Adipocyte (in vitro differentiated cells): ENCODE measurements at regions not wholly inside any gene's neighbourhood (a gene's known extent, or its start where the extent isn't known, plus 50 kb on each side); places are given as distances from the start of the nearest gene placed in this dataset.

Source experiments
- DNase-seq: peaks from one replicate; pipeline ENCODE4 v3.0.0-alpha.2; 2015; ENCODE audit warnings: low read depth
- H3K27me3 ChIP-seq: replicated peaks from 2 replicates; pipeline ENCODE4 v1.7.0; 2013; ENCODE audit warnings: mild to moderate bottlenecking, low read length, moderate library complexity; ENCODE audit not compliant: control insufficient read depth, insufficient read depth
- H3K36me3 ChIP-seq: 2 replicates; pipeline ENCODE4 v1.7.0; 2013; ENCODE audit warnings: low read length, mild to moderate bottlenecking, moderate library complexity; ENCODE audit not compliant: control insufficient read depth, insufficient read depth, severe bottlenecking
- H3K4me1 ChIP-seq: 2 replicates; pipeline ENCODE4 v1.7.0; 2013; ENCODE audit warnings: mild to moderate bottlenecking, low read length, moderate library complexity; ENCODE audit not compliant: control insufficient read depth, insufficient read depth
- H3K4me3 ChIP-seq: 2 replicates; pipeline ENCODE4 v1.7.0; 2013; ENCODE audit warnings: mild to moderate bottlenecking, low read length, moderate library complexity
- H3K9ac ChIP-seq: 2 replicates; pipeline ENCODE4 v1.7.0; 2013; ENCODE audit warnings: mild to moderate bottlenecking, low read length, moderate library complexity
- H3K9me3 ChIP-seq: 2 replicates; pipeline ENCODE4 v1.7.0; 2013; ENCODE audit warnings: mild to moderate bottlenecking, low read length, moderate library complexity; ENCODE audit not compliant: control insufficient read depth

DNA sequence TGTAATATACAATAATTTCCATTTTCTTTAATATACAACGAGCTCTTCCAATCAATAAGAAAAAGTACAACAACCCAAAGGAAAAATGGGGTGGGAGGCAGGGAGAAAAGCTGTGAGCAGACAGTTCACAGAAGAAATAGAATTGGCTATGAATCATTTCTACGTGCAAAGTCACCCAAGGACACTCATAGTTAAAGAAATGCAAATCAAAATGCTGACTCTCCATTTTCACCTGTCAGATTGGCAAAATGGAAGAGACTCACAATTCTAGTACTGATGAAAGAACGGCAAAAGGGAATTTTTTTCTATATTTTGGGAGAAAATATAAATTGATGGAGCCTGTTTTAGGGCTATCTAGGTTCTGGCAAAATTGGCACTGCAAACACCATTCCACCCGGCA lies 116.3 kb upstream of the MEF2A start:
- Histone ChIP-seq H3K4me1 (peaks cover 7% of the 10 kb centered on the region), H3K36me3 (no peaks in the 10 kb centered on the region), H3K9ac (no peak overlapping the region), H3K9me3 (no peaks in the 10 kb centered on the region), H3K4me3 (no peak overlapping the region), H3K27me3 (no peaks in the 10 kb centered on the region)
- DNase-seq, result no peak

DNA sequence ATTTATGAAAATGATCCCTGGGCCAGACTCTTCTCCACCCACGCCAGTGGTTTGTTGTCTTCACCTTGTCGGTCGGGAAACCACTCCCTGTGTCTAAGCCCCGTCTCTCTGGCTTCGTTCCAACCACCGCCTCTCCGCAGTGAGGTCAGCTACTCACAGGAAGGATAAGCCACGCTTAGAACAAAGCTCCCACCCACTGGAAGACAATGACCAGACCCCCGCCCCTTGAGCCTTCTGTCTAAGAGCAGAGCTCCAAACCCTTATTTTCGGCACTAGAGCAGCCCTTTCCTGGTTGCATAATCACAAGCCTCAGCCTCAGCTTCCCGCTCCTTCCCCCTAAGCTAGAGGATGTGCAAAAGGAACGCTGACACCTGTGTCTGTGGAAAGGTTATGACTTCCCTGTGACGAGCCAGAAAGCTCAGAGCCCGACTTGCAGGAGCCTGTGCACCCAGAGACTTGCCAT lies 114.9 kb upstream of the MEF2A start:
- no peaks in the 10 kb centered on the region for H3K36me3 ChIP-seq
- no peaks in the 10 kb centered on the region for H3K9me3 ChIP-seq
- no peak overlapping the region for H3K9ac ChIP-seq
- DNase-seq, result no peak
- no peaks in the 10 kb centered on the region for H3K27me3 ChIP-seq
- H3K4me3 ChIP-seq, result no peak overlapping the region
- peaks cover 15% of the 10 kb centered on the region for H3K4me1 ChIP-seq

DNA sequence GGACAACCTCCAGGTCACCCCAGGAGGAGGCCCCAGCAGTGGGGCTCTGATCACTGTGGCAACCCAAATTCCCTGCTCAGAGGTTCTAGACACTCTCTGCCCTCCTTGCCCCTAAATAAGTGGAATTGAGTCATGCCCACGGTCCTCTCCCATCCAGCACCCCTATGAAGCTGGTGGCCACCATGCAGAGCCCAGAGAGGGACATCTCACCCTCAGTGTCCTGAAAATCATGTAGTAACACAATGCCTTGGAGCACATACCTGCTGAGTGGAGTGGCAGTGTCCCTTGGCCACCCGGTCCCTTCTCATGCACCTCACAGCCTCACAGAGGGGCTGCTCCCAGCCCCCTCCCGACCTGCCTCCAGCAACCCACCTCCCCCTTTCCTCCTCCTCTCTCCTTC lies 114.3 kb upstream of the MEF2A start:
- H3K4me1 ChIP-seq, result peaks cover 15% of the 10 kb centered on the region
- H3K9me3 ChIP-seq, result no peaks in the 10 kb centered on the region
- H3K9ac ChIP-seq, result no peak overlapping the region
- no peak for DNase-seq
- H3K36me3 ChIP-seq, result no peaks in the 10 kb centered on the region
- no peaks in the 10 kb centered on the region for H3K27me3 ChIP-seq
- H3K4me3 ChIP-seq, result no peak overlapping the region

DNA sequence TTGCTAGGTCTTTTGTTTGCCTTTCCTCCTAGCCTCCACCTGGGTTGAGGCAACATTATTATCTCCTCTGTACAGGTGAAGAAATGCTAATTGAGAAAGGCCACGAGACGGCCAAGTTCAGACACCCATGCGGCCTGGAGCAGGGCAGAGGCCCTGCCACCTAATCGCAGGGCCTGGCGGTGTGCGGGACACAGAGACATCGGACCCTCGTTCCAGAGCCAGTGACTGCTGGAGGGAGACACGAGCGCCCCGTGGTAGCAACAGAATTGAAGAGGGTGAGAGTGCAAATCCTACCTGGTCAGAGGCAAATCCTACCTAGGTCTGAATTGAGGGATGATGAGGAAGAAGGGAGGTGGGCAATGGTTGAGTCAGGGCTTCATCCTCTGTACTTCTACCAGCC lies 113.8 kb upstream of the MEF2A start:
- Histone ChIP-seq H3K36me3 (no peaks in the 10 kb centered on the region), H3K4me3 (no peak overlapping the region), H3K27me3 (no peaks in the 10 kb centered on the region), H3K9me3 (no peaks in the 10 kb centered on the region), H3K9ac (no peak overlapping the region), H3K4me1 (peaks cover 15% of the 10 kb centered on the region)
- no peak for DNase-seq

DNA sequence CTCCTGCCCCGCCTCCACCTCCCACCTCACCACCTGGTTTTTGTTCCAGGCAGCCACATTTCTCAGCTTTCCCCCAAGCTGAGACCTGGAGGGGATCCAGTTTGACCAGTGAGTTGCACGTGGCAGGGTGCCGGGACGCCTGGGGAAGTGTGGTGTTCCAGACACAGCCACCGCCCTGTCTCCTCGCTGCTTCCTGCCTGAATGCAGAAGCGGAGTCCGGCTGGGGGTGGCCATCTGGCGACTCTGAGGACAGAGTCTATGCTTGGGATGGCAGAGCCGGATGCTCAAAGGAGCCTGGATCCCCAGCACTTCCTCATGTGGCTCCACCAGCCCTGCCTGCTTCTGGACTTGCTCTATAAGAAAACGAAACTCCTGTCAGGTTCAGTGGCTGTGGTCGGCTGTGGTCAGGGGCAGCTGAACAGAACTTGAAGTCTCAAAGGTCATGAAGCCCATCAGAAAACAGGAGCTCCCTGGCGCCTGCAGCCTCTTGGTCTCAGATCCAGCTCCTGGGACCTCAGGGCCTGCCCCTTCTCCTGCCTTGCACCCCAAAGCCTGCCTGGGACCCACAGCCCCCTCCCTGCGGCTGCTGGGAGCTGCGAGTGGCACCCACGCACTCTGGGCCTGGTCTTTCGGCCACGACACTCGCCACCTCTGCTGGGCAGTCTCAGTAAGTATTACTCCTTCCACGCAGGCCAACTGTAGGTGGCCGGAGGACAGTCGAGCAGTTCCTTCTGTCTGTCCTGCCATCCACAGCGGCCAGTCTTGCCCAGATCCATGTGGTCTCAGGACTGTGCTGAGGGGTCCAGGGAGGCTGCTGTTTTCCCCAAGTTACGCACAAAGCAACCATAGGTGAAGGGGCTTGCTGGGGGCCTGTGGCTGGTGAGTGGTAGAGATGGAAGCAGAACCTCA lies 112.8 kb upstream of the MEF2A start:
- Histone ChIP-seq H3K4me3 (no peak overlapping the region), H3K27me3 (no peaks in the 10 kb centered on the region), H3K9me3 (no peaks in the 10 kb centered on the region), H3K36me3 (no peaks in the 10 kb centered on the region), H3K4me1 (peaks cover 15% of the 10 kb centered on the region), H3K9ac (peak overlapping the region; percentile 27)
- DNase-seq, result no peak

DNA sequence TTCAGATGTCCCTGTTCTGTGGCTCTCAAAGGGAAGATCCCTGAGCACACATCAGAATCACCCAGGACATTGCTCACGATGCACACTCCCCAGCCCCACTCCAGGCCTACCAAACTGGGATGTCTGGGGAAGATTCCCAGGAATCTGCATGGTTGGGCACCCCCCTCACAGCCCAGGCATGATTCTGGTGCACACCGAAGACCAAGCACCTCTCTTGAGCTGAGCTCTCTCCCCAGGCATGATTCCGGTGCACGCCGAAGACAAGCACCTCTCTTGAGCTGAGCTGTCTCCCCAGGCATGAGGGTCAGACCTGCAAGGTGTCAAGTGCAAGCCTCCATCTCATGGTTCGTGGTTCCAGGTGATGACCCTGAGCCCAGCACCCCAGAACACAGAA lies 112.2 kb upstream of the MEF2A start:
- DNase-seq, result no peak

DNA sequence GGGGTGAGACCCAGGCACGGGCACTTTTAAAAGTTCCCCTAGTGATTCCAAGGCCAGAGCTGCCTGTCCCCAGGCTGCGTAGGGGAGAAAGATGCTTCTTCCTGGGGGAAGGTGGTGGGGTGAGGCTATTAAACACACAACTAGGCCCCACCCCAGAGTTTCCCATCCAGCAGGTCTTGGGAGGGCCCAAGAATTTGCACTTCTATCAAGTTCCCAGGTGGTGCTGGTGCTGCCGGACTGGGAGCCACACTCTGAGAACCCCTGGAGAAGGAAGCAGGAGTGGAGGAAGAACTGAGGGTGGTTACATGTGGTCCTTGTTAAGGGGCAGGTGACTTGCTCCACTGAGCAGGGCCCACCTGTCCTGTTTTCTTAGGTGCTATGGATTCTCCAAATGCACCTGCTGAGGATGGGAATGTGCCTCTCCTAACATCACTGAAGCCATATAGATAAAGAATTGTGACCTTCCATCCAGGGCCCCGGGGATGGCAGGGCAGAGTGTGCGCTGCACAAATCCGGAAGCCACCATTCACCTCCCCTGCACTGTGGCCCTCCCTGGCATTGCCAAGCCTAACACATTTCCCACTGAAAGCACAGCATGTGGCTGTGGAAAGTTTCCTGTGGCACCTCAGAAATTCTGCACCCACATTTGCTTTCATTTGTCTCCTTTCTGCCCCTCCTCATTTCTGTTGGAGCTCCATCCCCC lies 111.5 kb upstream of the MEF2A start:
- H3K4me1 ChIP-seq, result peaks cover 15% of the 10 kb centered on the region
- H3K4me3 ChIP-seq, result no peak overlapping the region
- H3K36me3 ChIP-seq, result no peaks in the 10 kb centered on the region
- peak overlapping the region; percentile 50 for H3K9ac ChIP-seq
- no peaks in the 10 kb centered on the region for H3K9me3 ChIP-seq
- no peak for DNase-seq
- H3K27me3 ChIP-seq, result no peaks in the 10 kb centered on the region

More for the DNA sequence above, 112.2 kb upstream of the MEF2A start:
- H3K36me3 ChIP-seq, result no peaks in the 10 kb centered on the region
- peaks cover 15% of the 10 kb centered on the region for H3K4me1 ChIP-seq
- H3K9ac ChIP-seq, result no peak overlapping the region
- no peaks in the 10 kb centered on the region for H3K9me3 ChIP-seq
- H3K27me3 ChIP-seq, result no peaks in the 10 kb centered on the region
- H3K4me3 ChIP-seq, result no peak overlapping the region

DNA sequence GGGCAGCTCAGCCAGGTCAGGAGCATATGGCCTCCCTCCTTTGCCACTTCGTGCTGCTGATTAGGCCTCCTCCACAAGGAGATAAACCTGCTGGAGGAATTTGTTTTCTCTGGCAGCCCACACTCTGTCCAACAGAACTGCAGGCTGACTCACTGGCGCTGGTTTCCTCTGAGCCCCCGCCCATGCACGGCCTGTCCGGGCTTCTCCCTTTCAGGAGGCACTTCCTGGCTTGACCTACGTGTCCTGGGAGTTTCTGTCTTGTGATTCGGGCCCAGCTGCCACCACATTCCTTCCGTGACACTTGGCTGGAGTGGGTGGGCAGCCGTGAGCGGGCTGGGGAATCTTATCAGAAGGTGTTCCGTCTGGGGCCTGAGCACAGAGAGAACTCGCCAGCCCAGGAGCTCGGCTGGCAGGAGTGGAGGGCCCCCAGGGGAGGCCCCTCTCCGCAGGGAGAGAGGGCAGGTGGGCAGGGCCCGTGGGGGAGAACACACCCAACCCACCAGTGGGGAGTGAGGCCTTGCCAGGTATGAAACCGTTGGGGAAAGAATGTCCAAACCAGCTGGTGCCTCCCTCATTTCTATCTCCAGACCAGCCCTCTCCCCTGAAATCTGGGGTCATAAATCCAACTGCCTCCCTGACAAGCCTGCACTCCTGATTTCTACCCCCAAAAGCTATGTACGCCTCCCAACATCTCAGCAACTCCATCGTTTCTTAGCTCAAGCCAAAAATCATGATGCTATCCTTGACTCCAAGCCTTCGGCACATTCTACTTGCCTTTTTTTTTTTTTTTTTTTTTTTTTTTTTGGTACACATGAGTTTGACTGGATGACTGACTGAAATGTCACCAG lies 110.6 kb upstream of the MEF2A start:
- DNase-seq, result peak; percentile 95
- H3K4me3 ChIP-seq, result no peak overlapping the region
- H3K27me3 ChIP-seq, result no peaks in the 10 kb centered on the region
- no peaks in the 10 kb centered on the region for H3K9me3 ChIP-seq
- H3K36me3 ChIP-seq, result no peaks in the 10 kb centered on the region
- H3K4me1 ChIP-seq, result peaks cover 15% of the 10 kb centered on the region
- H3K9ac ChIP-seq, result peak overlapping the region; percentile 50

DNA sequence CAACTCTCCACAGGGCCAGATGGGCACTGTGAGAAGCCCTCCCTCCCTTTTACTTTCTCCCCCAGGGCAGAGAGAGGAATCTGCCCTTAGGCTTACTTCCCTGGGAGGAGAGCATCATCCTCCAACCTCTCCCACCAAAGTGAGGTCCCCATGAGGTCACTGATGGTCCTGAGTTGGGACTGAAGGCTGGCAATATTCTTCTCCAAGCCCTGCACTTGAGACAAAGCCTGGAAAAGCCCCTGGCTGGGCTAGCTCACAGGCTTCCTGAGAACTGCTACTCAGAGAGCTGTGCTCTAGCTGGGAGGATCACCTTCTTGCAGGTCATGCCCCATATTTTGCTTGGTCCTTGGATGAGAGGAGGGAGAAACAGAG lies 110.0 kb upstream of the MEF2A start:
- H3K9me3 ChIP-seq, result no peaks in the 10 kb centered on the region

DNA sequence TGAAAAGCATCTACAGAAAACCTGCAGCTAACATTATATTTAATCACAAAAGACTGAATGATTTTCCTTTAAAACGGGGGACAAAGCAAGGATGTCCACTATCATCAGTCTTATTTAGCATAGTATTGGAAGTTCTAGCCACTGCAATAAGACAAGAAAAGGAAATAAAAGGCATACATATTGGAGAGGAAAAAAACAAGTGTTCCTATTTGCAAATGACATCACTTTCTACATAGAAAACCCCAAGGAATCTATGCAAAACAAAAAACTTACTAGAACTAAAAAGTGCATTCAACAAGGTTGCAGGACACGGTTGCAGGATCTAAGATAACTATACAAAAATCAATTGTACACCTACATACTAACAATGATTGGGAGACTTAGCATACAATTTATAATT lies 101.6 kb upstream of the MEF2A start:
- Histone ChIP-seq H3K4me1 (no peaks in the 10 kb centered on the region), H3K36me3 (no peaks in the 10 kb centered on the region), H3K9ac (no peak overlapping the region), H3K4me3 (no peak overlapping the region), H3K9me3 (peaks cover 20% of the 10 kb centered on the region), H3K27me3 (no peaks in the 10 kb centered on the region)
- no peak for DNase-seq

More for the DNA sequence above, 110.0 kb upstream of the MEF2A start:
- H3K9ac ChIP-seq, result no peak overlapping the region
- H3K4me1 ChIP-seq, result peaks cover 15% of the 10 kb centered on the region
- DNase-seq, result no peak
- no peaks in the 10 kb centered on the region for H3K27me3 ChIP-seq
- H3K4me3 ChIP-seq, result no peak overlapping the region
- no peaks in the 10 kb centered on the region for H3K36me3 ChIP-seq
